GM18505 (cell line): ENCODE measurements at regions not wholly inside any gene's neighbourhood (a gene's known extent, or its start where the extent isn't known, plus 50 kb on each side); places are given as distances from the start of the nearest gene placed in this dataset.

Experiments
- ATAC-seq: cut with Tn5 transposase; IDR thresholded peaks from one replicate; pipeline ENCODE4 v1.9.1; 2021; ENCODE audit not compliant: unreplicated experiment
- POLR2A ChIP-seq: IDR thresholded peaks from 4 replicates; pipeline ENCODE4 v1.6.1; 2011; ENCODE audit warnings: borderline replicate concordance; ENCODE audit not compliant: insufficient read depth, insufficient read length; ENCODE audit errors: extremely low read depth

- no peak for TF ChIP-seq POLR2A
- ATAC-seq: no peak
Observed at GRCh38 chr6:81694855-81695254, 57.6 kb downstream of the TENT5A start.

- ATAC-seq: no peak
- TF ChIP-seq POLR2A: no peak
Observed at GRCh38 chr6:81694207-81694606, 58.3 kb downstream of the TENT5A start.

- no peak for TF ChIP-seq POLR2A
- ATAC-seq: no peak
Observed at GRCh38 chr6:81693266-81693665, 59.2 kb downstream of the TENT5A start.

- ATAC-seq: no peak
- no peak for TF ChIP-seq POLR2A
Observed at GRCh38 chr6:81690073-81690472, 62.4 kb downstream of the TENT5A start.

GRCh38 chr6:81689580-81689979 lies 62.9 kb downstream of the TENT5A start:
- ATAC-seq: no peak

GRCh38 chr6:81683912-81684311 lies 68.6 kb downstream of the TENT5A start:
- TF ChIP-seq POLR2A: no peak
- ATAC-seq: no peak

More at GRCh38 chr6:81689580-81689979, 62.9 kb downstream of the TENT5A start:
- no peak for TF ChIP-seq POLR2A

- no peak for TF ChIP-seq POLR2A
- ATAC-seq: no peak
Observed at GRCh38 chr6:81682858-81683620, 69.4 kb downstream of the TENT5A start.

GRCh38 chr6:81682235-81682795 lies 70.2 kb downstream of the TENT5A start:
- no peak for TF ChIP-seq POLR2A
- ATAC-seq: no peak

- no peak for ATAC-seq
- no peak for TF ChIP-seq POLR2A
Observed at GRCh38 chr6:81669445-81669844, 83.0 kb downstream of the TENT5A start.

- ATAC-seq: no peak
- TF ChIP-seq POLR2A: no peak
Observed at GRCh38 chr6:81668615-81669047, 83.8 kb downstream of the TENT5A start.

GRCh38 chr6:81666481-81666880 lies 86.0 kb downstream of the TENT5A start:
- TF ChIP-seq POLR2A: no peak
- no peak for ATAC-seq

GRCh38 chr6:81656231-81656630 lies 96.2 kb downstream of the TENT5A start:
- ATAC-seq: no peak
- TF ChIP-seq POLR2A: no peak

GRCh38 chr6:81655696-81656095 lies 96.8 kb downstream of the TENT5A start:
- no peak for ATAC-seq
- no peak for TF ChIP-seq POLR2A

- TF ChIP-seq POLR2A: no peak
- ATAC-seq: no peak
Observed at GRCh38 chr6:81648502-81648901, 104.0 kb downstream of the TENT5A start.
